DOHH2 (cell line): ENCODE measurements at regions not wholly inside any gene's neighbourhood (a gene's known extent, or its start where the extent isn't known, plus 50 kb on each side); places are given as distances from the start of the nearest gene placed in this dataset.
"Not testable (repeated sequence)": the region's sequence is repeated elsewhere in the genome, so short reads cannot be mapped to it uniquely, and the experiment has no call there.

Experiments
- H3F3A ChIP-seq: fragments of 200-600 bp; sonication (generic), shearing (Covaris generic); 2 replicates; pipeline ENCODE4 v1.6.0; 2016; ENCODE audit warnings: antibody characterized with exemption, mild to moderate bottlenecking; ENCODE audit not compliant: control insufficient read depth, insufficient read depth
- H3K27ac ChIP-seq: fragments of 200-600 bp; sonication (generic); 2 replicates; pipeline ENCODE4 v1.5.1; 2014; ENCODE audit warnings: low read depth, mild to moderate bottlenecking, low read length, moderate library complexity
- H3K27me3 ChIP-seq: fragments of 200-600 bp; sonication (generic); 2 replicates; pipeline ENCODE4 v1.6.1; 2014; ENCODE audit warnings: mild to moderate bottlenecking, low read length, mixed read lengths; ENCODE audit not compliant: control insufficient read depth
- H3K36me3 ChIP-seq: fragments of 200-600 bp; sonication (generic); 2 replicates; pipeline ENCODE4 v1.6.1; 2014; ENCODE audit warnings: mild to moderate bottlenecking, low read length, moderate library complexity, mixed read lengths; ENCODE audit not compliant: control insufficient read depth
- H3K4me1 ChIP-seq: fragments of 200-600 bp; sonication (generic); 2 replicates; pipeline ENCODE4 v1.6.1; 2014; ENCODE audit warnings: mild to moderate bottlenecking, low read length, mixed read lengths; ENCODE audit not compliant: control insufficient read depth
- H3K4me2 ChIP-seq: fragments of 200-600 bp; sonication (generic); 2 replicates; pipeline ENCODE4 v1.6.0; 2014; ENCODE audit warnings: mild to moderate bottlenecking, low read length, moderate library complexity
- H3K4me3 ChIP-seq: fragments of 200-600 bp; sonication (generic); 2 replicates; pipeline ENCODE4 v1.5.1; 2014; ENCODE audit warnings: mild to moderate bottlenecking, low read length, mixed read lengths
- H3K79me2 ChIP-seq: fragments of 200-600 bp; sonication (generic); 2 replicates; pipeline ENCODE4 v1.6.1; 2014; ENCODE audit warnings: mild to moderate bottlenecking, low read length, mixed read lengths; ENCODE audit not compliant: control insufficient read depth
- H3K9me2 ChIP-seq: fragments of 200-600 bp; sonication (generic); replicated peaks from 2 replicates; pipeline ENCODE4 v1.6.1; 2014; ENCODE audit warnings: mild to moderate bottlenecking, low read length, mixed read lengths; ENCODE audit not compliant: control insufficient read depth
- H3K9me3 ChIP-seq: fragments of 200-600 bp; sonication (generic); 2 replicates; pipeline ENCODE4 v1.6.1; 2014; ENCODE audit warnings: antibody characterized with exemption, low read length, mixed read lengths; ENCODE audit not compliant: control insufficient read depth, insufficient read depth
- H4K20me1 ChIP-seq: fragments of 200-600 bp; sonication (generic); 2 replicates; pipeline ENCODE4 v1.6.0; 2014; ENCODE audit warnings: low read depth, mild to moderate bottlenecking, antibody characterized with exemption, low read length, moderate library complexity; ENCODE audit not compliant: control insufficient read depth, insufficient read depth
- CTCF ChIP-seq: fragments of 200-600 bp; sonication (generic); IDR thresholded peaks from one replicate; pipeline ENCODE4 v1.5.1; 2014; ENCODE audit warnings: antibody characterized with exemption, mild to moderate bottlenecking, low read depth, low read length; ENCODE audit not compliant: poor library complexity, severe bottlenecking
- EZH2phosphoT487 ChIP-seq: fragments of 200-600 bp; sonication (generic); IDR thresholded peaks from 2 replicates; pipeline ENCODE4 v1.6.1; 2017; ENCODE audit warnings: borderline replicate concordance, mild to moderate bottlenecking, antibody characterized with exemption, low read length, moderate library complexity, mixed read lengths

GRCh38 chr5:38621840-38622437 is 65.5 kb upstream of the LIFR start:
- Histone ChIP-seq H3K4me3 (no peak overlapping the region), H4K20me1 (no peaks in the 10 kb centered on the region), H3F3A (no peaks in the 10 kb centered on the region), H3K9me3 (no peaks in the 10 kb centered on the region), H3K27me3 (no peaks in the 10 kb centered on the region), H3K27ac (no peak overlapping the region), H3K4me2 (no peak overlapping the region), H3K36me3 (no peaks in the 10 kb centered on the region), H3K4me1 (no peaks in the 10 kb centered on the region), H3K9me2 (no peaks in the 10 kb centered on the region), H3K79me2 (no peaks in the 10 kb centered on the region)
- TF ChIP-seq EZH2phosphoT487 (no peak), CTCF (no peak)

GRCh38 chr5:38622723-38623129 is 66.3 kb upstream of the LIFR start:
- Histone ChIP-seq H3K27me3 (no peaks in the 10 kb centered on the region), H3K4me1 (no peaks in the 10 kb centered on the region), H3K27ac (no peak overlapping the region), H3K9me2 (no peaks in the 10 kb centered on the region), H3F3A (no peaks in the 10 kb centered on the region), H3K36me3 (no peaks in the 10 kb centered on the region), H3K4me3 (no peak overlapping the region), H3K79me2 (no peaks in the 10 kb centered on the region), H3K9me3 (no peaks in the 10 kb centered on the region), H3K4me2 (no peak overlapping the region), H4K20me1 (no peaks in the 10 kb centered on the region)
- no peak for TF ChIP-seq EZH2phosphoT487
- TF ChIP-seq CTCF = no peak

GRCh38 chr5:38624541-38624940 is 68.1 kb upstream of the LIFR start:
- not testable (repeated sequence) for H3F3A ChIP-seq, H3K4me3 ChIP-seq, H3K9me3 ChIP-seq, H3K27me3 ChIP-seq, H4K20me1 ChIP-seq, H3K4me1 ChIP-seq, H3K27ac ChIP-seq, H3K4me2 ChIP-seq, H3K9me2 ChIP-seq, H3K79me2 ChIP-seq, H3K36me3 ChIP-seq

GRCh38 chr5:38631376-38631775 is 74.9 kb upstream of the LIFR start:
- H3K36me3 ChIP-seq = not testable (repeated sequence)

More at GRCh38 chr5:38631376-38631775, 74.9 kb upstream of the LIFR start:
- H3K9me3 ChIP-seq, H3K4me3 ChIP-seq, H3K27ac ChIP-seq, H3K79me2 ChIP-seq, H3K4me1 ChIP-seq, H3K27me3 ChIP-seq, H3K9me2 ChIP-seq, H3K4me2 ChIP-seq, H4K20me1 ChIP-seq, H3F3A ChIP-seq: not testable (repeated sequence)
